ENCODE measurements at regions not wholly inside any gene's neighbourhood (a gene's known extent, or its start where the extent isn't known, plus 50 kb on each side); places are given as distances from the start of the nearest gene placed in this dataset.

DNA sequence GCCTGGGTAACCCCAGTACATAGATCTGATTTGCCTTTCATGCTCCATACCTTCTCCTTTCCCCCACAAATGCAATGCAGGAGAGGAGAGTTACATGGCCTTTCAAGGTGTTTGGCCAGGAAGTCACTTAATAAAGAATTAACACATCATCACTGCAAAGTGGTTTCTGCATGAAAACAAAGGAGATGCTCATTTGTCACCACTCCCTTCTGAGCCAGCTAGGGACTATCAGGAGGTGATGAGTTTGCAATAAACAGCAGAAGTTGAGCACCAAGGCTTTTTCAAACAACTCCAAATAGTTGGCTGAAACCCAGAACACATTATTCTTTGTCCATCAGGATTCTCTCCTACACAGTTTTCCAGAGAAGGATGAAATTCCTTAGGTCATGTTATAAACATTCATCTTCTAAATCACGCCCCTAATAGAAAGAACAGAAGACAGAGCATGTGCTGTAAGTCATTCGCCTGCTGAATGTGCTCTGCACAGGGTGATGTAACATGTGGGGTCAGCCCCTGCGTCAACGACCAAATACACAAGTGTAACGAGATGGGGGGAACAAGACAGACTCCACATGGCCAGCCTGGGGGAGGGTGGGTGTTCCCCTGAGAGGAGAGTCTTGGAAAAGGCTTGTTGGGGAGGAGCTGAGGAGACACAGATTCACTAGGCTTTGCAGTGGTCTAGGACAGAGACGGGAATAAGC is 87.3 kb upstream of the RMDN2 start:
- DNase-seq (ENCODE audit: low read depth in 2 of 2): no peak

DNA sequence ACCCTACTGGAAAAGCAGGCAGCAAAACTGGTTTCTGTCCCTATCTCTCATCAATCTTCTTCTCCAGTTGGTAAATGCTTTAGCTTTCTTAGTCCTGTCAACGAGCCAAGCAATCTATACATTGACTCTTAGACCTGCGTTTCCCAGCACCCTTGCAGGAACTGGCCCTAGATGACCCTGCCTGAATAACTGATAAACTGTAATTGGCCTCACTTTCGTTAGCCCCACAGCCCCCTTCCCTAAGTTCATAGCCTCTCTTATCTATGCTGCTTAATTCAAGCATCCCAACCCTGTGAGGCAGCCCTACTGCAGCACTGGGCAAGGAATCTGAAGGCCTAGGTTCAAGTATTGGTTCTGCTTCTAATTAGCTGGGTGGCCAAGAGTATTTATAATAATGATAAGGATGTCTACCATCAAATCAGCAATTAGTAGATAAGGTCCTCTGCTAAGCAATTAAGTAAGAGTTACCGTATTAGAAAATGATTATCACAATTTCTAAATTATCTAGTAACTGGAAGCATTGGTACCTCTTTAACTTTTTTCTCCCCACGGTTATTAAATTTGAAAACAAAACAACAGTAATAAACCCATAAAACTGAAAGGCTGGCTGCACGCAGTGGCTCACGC is 86.4 kb upstream of the RMDN2 start:
- no peak for DNase-seq (ENCODE audit: low read depth in 2 of 2)

GRCh38 chr2:37839991-37840390 is 85.1 kb upstream of the RMDN2 start:
- DNase-seq (ENCODE audit: low read depth in 2 of 2): no peak

GRCh38 chr2:37842732-37843440 is 82.2 kb upstream of the RMDN2 start:
- DNase-seq (ENCODE audit: low read depth in 2 of 2): no peak

DNA sequence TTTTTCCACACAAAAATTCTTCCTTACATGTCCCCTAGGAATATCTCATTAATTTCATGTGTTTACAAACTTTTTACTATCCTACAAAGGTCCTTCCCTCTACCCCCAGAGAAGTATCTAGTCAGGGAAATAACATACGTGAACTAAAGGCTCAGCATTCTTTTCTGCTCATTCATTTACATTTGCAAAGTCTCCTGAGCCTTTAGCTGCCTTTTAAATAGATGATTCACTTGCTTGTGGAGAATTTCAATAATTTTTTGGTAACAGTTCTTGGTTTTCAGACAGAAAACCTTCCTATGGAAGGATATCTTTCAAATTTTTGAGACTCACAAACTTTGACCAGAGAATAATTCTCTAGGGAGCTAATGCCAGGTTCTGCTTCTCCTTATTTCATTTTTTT is 81.5 kb upstream of the RMDN2 start:
- DNase-seq (ENCODE audit: low read depth in 2 of 2): no peak

GRCh38 chr2:37846207-37846606 is 78.9 kb upstream of the RMDN2 start:
- DNase-seq (ENCODE audit: low read depth in 2 of 2): no peak

DNA sequence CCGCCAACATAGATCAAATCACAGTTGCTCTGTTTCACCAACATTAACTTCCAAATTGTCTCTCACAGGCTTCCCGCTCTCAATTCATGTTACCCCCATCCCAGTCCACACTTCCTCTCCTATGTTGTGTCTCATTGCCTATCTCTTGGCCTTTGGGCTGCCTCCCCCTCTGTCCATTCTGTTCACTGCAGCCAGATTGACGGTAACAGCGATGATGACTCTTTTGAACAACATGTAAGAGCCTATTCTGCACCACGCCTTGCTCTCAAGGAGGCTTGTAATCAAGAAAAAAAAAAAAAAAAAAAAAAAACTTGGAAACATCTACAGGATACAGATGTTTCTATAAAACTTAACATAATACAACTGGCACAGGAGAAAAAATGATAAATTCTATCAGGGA is 77.3 kb upstream of the RMDN2 start:
- no peak for DNase-seq (ENCODE audit: low read depth in 2 of 2)

DNA sequence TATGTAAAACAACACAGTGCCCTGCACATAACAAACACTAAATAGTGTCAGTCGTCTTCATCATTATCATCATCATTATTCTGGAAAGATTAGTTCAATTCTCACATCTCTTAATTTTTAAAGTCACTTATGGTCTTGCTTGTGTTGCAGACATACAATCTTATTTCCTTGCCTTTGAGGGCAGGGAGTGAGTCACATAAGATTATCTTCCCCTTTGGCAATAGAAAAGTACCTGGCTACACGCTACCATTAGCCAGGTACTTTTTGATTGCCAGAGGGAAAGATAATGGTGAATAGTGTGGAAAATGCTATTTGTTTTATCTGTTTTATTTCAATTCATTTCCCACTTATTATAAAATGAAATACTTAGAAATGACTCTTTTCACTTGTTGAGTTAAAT is 76.6 kb upstream of the RMDN2 start:
- no peak for DNase-seq (ENCODE audit: low read depth in 2 of 2)

DNA sequence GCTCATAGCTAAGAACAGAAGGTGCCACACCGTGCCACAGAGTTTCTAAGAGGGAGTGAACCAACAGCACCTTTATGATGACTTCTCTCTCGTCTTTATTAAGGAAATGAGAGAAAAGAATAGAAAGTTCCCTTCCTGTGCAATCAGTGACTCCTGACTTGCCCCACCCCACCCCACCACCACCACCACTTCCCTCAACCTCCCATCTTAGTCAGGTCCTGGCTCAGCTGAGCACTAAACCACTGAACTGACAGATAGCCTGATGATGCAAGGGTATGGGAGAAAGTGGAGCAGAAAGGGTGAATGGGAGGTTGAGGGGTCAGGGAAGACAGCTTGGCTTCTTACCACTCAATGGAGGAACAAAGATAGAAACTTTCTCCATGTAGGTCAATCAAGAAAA is 75.2 kb upstream of the RMDN2 start:
- no peak for DNase-seq (ENCODE audit: low read depth in 2 of 2)

DNA sequence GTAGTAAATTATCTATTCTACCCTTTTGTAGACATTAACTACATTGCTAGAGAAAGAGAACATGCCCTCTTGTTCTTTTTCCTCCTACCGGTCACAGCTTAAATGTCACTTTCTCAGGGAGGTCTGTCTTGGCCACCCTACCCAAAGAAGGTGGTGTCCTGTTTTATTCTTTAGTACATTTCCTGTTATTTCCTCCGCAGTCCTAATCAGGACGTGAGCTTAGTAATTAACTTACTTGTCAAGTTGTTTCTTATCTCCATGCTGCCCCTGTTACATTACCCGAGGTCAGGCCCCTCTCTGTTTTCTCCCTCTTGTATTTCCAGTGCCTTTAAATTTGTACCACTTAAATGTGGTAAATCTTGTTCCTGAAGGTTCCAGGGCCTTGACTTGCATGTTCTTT is 73.7 kb upstream of the RMDN2 start:
- no peak for DNase-seq (ENCODE audit: low read depth in 2 of 2)

GRCh38 chr2:37851828-37852584 is 73.1 kb upstream of the RMDN2 start:
- DNase-seq (ENCODE audit: low read depth in 2 of 2): no peak

DNA sequence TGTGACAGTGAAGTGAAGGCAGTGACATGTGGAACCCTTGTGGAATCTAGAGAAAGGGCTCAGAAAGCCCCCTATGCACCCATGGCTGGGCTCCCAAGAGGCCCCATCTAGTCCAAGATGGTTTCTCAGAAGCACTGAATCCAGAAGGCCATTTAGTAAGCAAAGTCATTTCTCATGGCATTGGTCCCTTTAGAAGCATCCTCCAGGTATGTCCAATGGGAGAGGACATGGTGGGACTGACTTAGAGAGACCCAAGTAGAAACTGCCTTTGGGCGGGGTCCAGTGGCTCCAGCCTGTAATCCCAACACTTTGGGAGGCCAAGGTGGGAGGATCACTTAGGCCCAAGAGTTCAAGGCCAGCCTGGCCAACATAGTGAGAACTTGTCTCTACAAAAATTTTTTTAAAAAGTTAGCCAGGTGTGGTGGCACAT is 72.5 kb upstream of the RMDN2 start:
- no peak for DNase-seq (ENCODE audit: low read depth in 2 of 2)

DNA sequence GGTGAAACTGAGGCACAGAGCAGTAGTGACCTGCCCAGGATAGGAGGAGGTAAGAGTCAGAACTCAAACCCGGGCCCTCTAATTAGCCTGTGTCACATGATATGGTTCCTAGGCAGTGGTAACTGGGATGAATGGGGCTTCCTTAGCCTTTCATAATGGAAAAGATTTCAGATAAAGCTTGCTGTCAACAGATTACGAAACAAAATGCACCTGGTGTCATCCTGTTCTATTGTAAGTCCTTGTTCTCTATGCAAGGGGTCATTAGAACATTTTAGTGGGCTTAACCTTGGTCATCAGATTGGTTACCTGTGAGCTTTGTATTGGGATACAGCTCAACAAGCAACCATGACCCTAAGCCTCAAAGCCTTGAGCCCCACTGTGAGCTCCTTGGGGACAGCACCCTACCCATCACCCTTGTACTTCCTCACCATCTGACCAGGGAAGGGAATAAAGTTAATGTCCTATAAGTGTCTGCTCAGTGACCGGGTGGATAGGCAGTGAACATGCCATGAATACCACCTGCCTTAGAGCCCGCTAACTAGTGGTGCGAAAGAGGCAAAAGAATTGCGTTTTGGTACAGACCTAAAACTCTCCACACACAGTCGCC is 70.3 kb upstream of the RMDN2 start:
- DNase-seq (ENCODE audit: low read depth in 2 of 2): no peak

DNA sequence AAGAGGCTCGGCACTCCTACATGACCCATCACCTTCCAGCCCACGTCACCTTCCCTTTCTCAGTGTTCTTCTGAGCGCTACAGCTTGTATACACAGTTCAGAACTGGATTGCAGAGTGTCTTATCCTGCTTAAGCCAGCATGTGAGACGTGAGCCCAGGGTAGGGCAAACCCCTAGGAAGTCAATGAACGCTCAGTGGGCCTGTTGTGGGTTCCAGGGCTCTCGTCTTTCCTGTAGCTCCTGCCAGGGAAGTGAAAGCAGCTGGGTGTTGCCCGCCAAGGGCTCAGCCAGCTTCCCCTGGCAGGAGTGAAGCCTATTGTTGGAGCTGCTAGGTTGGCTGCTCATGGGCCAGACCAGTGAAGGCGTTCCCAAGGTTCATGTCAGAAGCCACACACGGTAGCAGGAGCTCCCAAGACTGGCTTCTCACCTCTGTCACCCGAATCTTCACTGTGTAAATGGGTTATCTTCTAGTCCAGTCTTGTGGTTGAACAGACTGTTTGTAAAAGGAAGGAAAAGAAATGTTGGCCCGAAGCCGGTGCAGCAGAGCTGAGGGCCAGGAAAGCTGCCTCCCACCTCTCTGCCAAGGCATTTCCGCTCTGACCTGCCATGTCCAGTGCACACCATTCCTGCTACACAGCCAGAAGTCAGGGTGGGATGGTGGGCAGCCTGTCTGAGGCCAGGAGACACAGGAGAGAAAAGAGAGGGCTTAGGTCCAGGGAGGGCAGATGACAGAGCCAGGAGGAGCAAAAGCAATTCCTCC is 69.6 kb upstream of the RMDN2 start:
- no peak for DNase-seq (ENCODE audit: low read depth in 2 of 2)

DNA sequence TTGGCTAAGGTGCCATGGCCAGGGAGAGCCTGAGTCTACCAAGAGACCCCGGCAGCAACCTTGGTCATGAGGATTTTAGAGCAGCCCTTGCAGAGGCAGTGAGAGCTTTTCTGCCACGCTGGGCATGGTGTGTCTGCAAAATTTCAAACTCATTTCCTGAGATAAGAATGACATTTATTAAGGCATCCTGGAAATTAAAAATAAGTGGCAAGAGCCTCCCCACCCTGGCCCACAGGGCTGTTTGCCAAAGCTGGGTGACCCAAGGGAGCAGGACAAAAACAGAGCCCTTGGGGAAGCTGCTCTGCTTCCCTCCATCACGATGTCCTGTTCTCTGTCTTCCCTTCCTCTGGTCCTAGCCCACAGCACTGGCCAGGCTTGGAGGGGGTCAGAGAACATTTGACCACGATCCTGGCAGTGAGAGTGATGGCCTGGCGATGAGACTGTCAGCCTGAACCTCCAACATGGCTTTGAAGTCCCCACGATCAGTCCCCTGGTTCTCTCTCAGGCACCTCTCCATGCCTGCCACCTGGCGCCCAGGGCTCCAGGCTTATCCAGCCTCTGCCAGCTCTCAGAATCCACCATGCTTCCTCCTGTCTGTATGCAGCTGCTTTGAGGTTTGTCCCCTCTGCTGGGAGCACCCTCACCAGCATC is 68.9 kb upstream of the RMDN2 start:
- no peak for DNase-seq (ENCODE audit: low read depth in 2 of 2)

DNA sequence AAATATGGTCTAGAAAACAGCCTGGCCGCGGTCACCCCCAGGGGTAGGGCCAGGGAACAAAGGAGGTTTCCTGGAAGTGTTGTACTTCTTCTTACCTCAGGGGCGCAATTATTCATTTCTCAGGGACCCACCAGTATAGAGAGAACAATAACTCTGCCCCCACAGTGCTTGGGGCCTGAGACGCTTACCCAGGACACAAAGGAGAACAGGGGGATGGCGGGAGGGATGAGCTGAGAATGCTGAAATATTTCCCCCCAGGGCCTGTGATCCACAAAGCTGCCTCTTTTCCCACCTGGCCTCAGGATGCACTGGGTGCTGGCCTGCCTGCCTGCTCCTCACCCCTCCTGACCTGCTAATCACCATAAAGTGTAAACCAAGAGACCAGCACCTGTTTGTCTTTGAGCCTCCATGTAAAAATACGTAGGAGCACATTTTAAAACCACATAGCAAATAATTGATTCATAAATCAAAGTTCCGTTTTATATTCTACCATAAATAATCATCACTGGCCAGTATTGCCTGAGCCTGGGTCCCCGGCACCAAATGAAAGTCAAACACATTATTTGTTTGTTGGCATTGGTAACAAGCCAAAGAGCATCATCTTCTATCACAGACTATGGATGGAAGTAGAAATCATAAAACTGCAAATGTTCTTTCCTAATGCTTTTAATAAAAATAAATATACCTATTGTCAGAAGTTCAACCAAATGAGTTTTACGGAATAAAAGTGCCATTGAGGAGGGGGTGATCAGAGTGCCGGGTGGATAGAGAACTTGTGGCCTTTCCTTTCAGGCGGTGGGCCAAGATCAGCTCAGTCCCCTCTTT is 67.3 kb upstream of the RMDN2 start:
- no peak for DNase-seq (ENCODE audit: low read depth in 2 of 2)

GRCh38 chr2:37858400-37858711 is 66.7 kb upstream of the RMDN2 start:
- DNase-seq (ENCODE audit: low read depth in 2 of 2): no peak

DNA sequence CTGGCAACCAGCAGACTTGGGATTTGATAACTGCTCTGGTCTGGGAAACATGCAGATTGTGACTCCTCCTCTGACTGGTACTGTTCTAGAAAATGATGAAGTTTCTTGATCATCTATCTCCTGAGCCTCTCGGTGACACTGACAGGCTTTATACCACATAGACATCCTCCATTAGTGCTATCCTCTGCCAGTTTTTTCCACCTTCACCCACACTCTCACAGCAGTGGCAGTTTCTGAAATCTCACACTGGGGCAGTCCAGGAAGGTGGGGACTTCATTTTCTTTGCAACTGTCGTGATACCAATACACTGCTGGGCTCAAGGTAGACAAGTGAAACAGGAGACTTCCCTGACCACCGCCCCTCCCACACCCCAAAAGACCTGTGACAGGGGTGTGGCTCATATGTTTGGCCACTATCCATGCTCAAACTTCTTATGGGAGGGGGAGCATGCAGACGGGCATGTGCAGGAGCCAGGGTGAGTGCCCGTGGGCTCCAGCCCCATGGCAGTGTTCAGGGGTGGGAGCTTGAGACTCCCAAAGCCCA is 66.3 kb upstream of the RMDN2 start:
- no peak for DNase-seq (ENCODE audit: low read depth in 2 of 2)

DNA sequence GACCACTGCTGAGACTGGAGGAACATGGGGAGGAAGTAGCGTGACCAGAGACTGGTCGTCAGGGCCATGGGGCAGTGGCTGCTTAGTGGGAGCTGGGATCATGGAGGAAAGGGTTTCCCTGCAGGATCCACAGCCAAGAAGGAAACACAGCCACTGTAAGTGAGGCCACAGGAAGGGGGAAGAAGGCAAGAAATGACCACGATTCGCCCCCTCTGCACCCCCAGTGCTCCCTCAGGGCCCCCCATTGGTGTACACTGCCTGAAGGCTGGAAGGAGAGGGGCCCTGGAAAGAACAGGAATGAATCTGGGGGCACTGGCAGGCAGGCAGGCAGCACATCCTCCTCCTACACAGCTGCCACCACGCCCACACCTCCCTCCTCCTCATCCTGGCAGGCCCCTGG is 62.5 kb upstream of the RMDN2 start:
- no peak for DNase-seq (ENCODE audit: low read depth in 2 of 2)

DNA sequence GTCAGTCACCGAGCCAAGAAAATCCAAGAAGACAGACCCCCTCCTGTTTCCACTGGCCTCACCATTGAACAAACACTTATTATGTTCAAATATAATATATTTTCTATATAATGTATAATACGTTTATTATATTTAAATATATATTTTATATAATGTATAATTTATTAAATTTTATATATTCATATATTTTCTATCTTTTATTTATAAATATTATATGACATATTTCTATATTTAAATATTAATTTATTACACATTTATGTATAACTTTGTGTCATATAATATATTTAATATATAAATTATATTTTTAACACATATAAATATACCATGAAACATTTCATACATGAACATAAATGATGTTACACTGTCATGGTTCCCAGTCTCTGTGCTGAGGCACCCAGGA is 60.9 kb upstream of the RMDN2 start:
- no peak for DNase-seq (ENCODE audit: low read depth in 2 of 2)
